Hematopoietic multipotent progenitor cell treated with erythropoietin and hydrocortisone succinate and interleukin-3 and kit ligand, for 15 days (in vitro differentiated cells): ENCODE measurements at regions not wholly inside any gene's neighbourhood (a gene's known extent, or its start where the extent isn't known, plus 50 kb on each side); places are given as distances from the start of the nearest gene placed in this dataset.
"Not testable (repeated sequence)": the region's sequence is repeated elsewhere in the genome, so short reads cannot be mapped to it uniquely, and the experiment has no call there.

Experiments
- DNase-seq: peaks from one replicate; pipeline ENCODE4 v3.0.0-alpha.2; 2015; ENCODE audit warnings: low spot score

GRCh38 chr13:90800082-90800746 lies 547.3 kb upstream of the MIR17HG start:
- DNase-seq: no peak

GRCh38 chr13:90801621-90802020 lies 545.9 kb upstream of the MIR17HG start:
- DNase-seq: no peak

DNA sequence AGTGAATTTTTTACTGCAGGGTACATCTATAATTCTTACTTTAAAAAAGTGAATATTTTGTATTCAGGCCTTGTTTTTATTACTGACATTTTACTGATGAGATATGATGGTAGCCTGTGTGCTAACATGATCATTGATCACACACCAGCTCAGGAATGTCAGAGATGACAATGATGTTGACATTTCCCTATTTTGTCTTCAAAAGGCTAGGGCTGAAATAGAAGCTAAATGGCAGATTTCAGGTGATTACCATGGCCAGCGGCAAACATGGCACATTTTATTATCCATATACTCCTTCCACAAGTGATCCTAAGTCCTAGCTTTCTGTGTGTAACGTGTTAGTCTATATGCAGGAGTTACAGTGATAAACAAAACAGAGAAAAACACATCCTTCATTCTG lies 544.3 kb upstream of the MIR17HG start:
- DNase-seq: no peak

- no peak for DNase-seq
These were observed 541.4 kb upstream of the MIR17HG start for GRCh38 chr13:90806016-90806615.

GRCh38 chr13:90806892-90807291 lies 540.6 kb upstream of the MIR17HG start:
- no peak for DNase-seq

DNA sequence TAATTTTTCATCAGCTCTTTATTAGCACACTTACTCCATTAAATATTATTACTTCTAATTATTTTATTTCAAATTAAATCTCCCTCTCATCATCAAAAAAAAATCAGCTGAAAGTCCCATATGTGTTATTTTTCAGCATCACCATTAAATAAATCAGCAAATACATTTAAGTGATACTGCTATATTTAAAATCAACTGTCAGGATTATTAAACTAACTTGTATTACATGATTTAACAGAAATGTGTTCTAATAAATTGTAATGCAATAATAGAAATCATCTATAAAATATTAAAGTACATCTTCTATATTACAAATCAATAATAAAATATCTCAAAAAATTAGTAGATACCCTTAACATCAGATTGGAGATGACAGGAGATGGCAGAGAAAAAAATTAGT lies 538.6 kb upstream of the MIR17HG start:
- no peak for DNase-seq

DNA sequence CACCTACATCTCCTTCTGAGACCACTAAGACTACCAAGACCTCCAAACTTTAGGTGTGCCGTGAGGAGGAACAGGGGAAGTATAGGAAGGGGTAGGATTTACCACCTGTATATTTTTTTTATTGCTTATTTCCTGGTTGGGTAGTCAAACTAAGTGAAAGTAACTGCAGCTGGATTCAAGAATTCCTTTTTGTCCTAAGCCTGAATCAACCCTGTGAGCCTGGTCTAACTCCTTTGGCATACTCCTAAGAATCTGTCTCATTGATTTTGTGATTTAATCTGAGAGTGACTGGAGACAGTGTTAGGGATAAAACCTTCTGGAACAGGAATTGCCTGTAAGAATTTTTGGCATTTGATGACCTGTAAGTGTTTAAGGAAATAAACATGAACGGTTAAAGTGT lies 523.5 kb upstream of the MIR17HG start:
- DNase-seq: no peak

- DNase-seq: no peak
These were observed 520.8 kb upstream of the MIR17HG start for GRCh38 chr13:90826688-90827087.

- no peak for DNase-seq
These were observed 516.7 kb upstream of the MIR17HG start for GRCh38 chr13:90830782-90831181.

DNA sequence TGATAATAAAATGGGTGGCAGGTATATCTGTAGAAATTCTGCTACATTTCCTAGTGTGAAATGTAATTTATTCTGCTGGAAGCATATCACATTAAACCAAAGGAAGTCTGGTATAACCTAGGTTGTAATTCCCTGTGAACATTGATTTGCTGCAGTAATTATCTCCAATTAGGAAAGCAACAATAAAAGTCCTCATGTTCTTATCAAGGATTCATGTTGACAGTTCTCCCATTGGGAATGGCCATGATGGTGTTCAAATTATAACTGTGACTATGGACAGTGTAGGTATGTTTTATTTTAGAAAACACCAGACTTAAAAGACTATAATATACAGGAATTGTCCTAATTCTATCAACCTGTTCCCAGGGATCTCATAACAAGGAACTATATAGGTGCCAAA lies 513.5 kb upstream of the MIR17HG start:
- DNase-seq: no peak

DNA sequence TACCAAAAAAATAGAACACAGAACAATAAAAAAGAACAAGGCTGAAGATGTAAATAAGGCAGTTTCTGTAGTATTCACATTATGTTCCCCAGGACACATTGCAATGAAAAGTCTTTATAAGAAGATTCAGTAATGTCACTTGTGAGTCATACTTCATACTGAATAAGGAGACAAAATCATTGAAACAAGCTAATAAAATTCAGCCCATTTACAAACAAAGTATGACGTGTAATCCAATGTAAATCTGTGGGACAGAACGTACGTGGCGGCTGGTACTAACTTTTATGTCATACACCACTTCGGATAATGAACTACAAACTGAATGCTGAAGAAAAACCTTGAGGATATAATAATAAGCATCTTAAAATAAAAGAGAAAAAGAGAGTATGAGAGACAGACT lies 512.8 kb upstream of the MIR17HG start:
- DNase-seq: no peak

- no peak for DNase-seq
These were observed 511.7 kb upstream of the MIR17HG start for GRCh38 chr13:90835826-90836225.

DNA sequence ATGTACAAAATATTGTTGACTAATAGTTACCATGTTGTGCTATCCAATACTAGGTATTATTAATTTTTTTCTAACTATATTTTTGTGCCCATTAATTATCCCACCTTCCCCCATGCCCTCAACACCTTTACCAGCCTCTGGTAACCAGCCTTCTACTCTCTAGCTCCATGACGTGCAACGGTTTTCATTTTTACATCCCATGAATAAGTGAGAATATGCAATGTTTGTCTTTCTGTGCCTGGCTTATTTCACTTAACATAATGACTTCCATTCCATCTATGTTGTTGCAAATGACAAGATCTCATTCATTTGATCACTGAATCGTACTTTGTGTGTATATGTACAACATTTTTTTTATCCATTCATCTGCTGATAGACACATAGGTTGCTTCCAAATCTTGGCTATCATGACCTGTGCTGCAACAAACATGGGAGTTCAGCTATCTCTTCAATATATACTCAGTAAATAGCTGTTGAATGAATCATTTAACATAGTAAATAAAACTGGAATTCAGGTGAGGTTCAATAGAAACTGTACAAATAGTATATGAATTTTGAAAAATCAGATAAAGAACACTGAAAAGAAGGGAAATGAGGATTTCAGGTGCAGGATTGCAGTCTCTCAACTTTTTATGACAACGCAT lies 509.0 kb upstream of the MIR17HG start:
- DNase-seq: no peak

DNA sequence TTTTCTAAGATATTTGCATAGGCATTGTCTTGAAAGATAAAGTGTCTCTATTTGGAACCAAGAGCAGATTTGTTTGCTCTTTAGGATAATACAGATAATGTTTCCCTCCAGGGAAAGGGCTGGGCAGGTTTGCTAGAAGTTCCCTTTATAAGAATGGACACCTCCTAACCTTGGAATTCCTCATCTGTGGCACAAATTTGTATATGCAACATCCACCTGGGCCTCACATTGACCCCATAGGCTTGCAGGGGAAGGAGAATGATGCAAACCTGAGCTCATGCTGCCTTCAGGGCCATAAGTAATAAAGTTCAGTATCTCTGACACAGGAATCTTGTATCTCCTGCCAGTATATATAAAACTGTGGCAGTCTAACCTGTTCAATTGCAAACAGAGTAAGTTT lies 508.4 kb upstream of the MIR17HG start:
- no peak for DNase-seq

DNA sequence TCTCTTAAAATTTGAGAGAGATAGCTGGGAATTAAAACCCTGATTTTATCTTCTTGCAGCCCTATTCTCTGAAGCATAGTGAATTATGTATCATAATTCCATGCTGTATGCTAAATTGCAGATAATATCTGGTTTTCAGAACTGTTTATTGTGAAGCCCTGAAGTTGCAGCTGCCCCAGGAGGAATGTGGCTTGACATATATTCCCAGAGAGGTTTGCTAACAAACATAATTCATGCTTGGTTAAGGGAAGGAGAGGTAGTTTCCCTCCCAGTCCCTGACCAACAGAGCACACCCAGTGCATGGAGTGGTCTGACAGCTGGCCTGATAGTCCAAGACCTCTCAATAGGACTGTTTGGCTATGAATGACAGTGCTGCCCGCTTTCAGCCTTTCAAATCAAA lies 500.6 kb upstream of the MIR17HG start:
- no peak for DNase-seq

- DNase-seq: not testable (repeated sequence)
These were observed 493.8 kb upstream of the MIR17HG start for GRCh38 chr13:90853666-90854065.

GRCh38 chr13:90857921-90858320 lies 489.6 kb upstream of the MIR17HG start:
- DNase-seq: no peak

GRCh38 chr13:90866006-90866405 lies 481.5 kb upstream of the MIR17HG start:
- no peak for DNase-seq

DNA sequence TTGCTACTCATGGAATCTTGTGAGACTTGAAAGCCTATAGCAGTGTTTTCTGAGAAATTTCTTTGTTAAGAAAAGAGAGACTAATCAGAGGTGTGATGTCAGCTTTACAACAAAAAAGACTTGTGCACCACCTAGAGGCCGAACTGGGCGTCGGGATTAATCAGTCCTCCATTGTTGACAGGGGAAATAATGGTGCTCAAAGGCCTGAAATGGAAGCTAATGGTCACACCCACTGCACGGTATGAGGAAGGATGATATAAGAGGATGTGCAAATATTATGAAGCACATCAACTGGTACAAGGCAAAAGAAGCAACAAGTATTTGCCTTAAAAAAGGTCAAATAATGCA lies 480.2 kb upstream of the MIR17HG start:
- no peak for DNase-seq

DNA sequence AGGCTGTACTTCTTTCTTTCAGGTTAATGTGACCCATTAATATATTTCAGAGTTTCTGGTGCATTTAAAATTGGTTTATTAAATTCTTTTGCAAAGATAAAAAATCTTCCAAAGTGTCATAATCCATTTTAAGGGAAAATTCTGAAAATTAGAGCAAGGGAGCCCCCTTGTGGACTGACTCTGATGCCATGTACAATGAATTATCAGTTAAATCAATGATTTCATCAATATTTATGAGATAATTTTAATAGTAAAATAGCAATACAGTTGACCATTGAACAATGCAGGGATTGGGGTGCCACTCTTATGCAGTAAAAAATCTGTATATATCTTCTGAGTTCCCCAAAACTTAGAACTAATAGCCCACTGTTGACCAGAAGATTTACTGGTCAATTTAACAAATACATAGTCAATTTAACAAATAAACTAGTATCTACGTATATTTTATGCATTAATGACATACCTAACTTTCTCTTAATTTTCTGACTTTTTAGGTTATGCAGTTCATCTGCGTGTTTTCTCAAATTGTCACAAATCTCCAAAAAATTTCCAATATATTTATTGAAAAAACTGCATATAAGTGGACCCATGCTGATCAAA lies 479.1 kb upstream of the MIR17HG start:
- no peak for DNase-seq

DNA sequence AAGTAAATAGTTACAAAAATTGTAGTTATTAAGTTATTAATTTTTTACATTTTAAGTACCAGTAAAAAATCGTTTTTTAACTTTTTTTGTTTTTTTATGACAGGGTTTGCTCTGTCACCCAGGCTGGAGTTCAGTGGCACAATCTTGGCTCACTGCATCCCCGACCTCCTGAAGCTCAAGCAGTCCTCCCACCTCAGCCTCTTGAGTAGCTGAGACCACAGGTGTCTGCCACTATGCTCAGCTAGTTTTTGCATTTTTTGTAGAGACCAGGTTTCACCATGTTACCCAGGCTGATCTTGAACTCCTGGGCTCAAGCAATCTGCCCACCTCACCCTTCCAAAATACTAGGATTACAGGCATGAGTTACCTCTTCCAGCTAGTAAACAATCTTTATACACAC lies 477.9 kb upstream of the MIR17HG start:
- DNase-seq: no peak

DNA sequence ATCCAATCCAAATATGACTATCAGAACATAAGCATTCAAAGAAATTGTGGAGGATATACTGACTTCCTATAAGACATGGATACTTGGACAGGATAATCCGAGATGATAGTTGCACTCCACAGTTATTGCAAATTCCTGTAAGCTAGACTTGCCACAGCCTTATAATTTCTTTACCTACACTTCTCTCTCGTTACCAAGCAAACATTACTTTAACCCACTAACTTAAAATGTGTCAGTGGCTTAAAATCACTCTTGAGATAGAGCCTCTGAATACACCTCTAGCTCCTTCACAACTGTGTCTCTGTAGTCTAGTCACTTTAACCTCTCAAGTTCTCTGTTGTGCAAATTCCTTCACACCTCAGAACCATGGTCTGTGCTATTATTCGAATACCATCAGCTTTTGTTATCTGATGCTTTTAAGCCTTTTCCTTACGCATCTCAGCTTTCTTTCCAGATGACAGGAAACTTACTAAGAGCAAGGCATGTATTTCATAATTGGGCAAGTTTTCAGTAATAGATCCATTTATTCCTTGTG lies 474.9 kb upstream of the MIR17HG start:
- DNase-seq: no peak

GRCh38 chr13:90880790-90881189 lies 466.7 kb upstream of the MIR17HG start:
- no peak for DNase-seq
